IPS DF 4.7 (cell line): ENCODE measurements at regions not wholly inside any gene's neighbourhood (a gene's known extent, or its start where the extent isn't known, plus 50 kb on each side); places are given as distances from the start of the nearest gene placed in this dataset.

ENCODE experiments used
- DNase-seq: peaks from one replicate; pipeline ENCODE4 v3.0.0-alpha.2; 2013; ENCODE audit warnings: low spot score; ENCODE audit errors: extremely low read depth

DNA sequence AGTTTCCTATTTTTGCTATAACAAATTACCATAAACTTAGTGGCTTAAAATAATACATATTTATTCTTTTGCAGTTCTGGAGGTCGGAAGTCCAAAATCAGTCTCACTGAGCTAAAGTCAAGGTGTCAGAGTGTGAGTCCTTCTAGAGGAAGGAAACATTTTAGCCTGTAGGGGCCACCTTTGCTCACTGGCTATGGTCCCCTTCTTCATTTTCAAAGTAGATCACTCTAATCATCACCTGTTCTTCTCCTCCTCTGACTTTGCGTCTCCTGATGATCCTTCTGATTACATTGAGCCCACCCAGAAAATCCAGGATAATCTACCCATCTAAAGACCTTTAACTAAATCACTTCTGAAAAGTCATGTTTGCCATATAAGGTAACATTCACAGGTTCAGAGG, 534.4 kb upstream of the SALL1 start:
- DNase-seq: no peak

DNA sequence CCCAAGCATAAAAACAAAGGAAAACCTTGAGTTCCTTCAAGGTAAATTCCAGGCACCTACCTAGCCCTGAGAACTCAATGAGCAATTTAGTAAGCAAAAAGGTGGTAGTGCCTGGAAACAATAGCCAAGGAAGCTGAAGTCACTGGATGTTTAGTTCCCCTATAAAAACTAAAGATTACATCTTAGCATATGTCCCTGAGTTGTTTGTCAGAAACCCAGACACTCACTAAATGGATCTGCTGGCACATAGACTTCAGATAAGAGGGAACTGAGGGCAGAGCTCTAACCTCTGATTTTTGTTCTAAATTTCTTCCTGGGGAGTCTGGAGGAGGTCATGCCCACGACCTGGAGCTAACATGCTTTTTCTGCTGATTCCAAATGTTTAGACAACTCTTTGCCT, 532.8 kb upstream of the SALL1 start:
- DNase-seq: no peak

DNA sequence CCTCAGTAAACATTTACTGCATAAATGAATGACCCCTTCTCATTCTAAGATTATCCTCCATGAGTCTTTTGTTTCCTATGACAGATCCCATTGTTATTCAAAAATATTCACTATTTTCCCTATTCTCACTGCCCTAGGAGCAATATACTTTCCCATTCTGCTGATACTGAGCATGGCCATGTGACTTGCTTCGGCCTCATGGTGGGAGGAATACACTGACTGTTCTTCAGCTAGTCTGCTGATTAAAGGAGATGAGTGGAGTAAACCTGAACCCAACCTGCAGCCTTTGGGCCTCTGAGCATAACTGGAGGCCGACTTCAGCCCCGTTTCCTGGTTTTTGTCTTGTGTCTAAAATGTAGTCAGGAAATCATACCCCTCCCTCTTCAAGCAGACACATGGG, 531.8 kb upstream of the SALL1 start:
- DNase-seq: no peak

DNA sequence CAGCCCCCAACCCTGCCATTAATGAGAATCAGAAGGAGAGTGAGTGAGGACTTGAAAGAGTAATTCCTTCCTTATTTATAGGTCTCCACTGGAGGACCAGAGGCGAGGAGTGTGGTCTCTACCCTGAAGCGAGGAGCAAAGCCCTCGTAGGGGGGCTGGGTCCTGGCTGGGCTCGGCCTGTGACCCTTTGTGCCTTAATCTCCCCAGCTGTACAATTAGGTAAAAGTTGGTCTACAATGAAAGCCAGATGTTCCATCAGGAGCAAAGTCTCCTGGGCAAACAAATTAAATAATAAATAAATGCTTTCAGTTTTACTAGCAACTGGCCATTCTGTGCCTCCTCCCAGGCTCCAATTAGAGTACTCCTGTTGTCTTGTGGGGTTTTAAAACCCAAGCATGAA, 523.5 kb upstream of the SALL1 start:
- DNase-seq: no peak

DNA sequence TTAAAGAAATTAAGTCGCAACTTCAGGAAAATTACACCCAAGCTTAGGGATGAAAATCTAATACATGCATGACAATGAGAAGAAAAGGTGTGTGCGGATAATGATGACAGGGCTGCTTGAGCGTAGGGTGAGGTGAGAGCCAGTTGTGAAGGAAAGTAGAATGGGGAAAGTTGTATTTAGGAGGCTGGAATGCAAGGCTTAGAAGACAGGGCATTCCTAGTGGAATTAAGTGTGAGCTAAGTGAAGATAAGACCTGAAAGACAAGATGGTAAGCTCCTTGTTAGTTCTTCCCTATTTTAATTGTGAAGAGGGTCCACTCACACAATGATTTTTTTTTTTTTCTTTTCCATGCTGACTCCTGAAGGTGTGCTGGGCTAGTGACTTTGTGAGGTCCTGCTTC, 519.5 kb upstream of the SALL1 start:
- no peak for DNase-seq

DNA sequence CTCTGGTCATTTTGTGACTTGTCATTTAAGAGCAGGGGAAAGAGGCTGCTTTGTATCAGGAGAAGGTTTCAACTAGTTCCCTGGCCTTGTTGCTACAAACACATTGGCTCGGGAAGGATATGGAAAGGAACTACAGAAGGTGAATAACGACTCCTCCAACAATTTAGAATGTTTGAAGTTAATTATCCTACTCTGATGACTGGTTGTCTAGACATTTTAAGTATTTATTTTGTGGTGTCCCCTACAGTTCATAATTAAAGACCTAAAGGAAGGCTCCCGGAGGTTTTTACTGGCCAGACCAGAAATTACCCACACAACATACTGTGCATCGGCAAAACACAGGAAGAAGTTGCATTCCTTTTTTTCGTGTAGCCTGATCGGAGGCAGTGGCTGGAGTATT, 515.8 kb upstream of the SALL1 start:
- DNase-seq: no peak

DNA sequence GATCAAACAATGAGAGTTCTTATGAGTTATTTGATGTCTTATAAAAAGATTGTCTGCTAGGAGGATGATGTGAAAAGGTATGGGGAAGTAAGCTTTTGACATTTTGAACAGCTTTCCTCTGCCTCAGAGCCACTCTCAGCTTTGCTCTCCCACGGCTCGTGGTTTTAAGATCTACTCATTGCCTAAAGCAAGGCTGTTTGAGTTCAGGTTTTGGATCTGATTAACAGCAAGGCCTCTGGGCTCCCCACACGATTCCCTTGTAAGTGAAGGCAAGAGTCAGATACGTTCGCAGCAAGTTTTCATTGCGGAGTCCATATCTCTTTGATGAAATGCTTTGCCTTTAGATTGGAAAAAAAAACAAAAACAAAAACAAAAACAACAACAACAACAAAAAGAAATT, 515.0 kb upstream of the SALL1 start:
- DNase-seq: no peak

DNA sequence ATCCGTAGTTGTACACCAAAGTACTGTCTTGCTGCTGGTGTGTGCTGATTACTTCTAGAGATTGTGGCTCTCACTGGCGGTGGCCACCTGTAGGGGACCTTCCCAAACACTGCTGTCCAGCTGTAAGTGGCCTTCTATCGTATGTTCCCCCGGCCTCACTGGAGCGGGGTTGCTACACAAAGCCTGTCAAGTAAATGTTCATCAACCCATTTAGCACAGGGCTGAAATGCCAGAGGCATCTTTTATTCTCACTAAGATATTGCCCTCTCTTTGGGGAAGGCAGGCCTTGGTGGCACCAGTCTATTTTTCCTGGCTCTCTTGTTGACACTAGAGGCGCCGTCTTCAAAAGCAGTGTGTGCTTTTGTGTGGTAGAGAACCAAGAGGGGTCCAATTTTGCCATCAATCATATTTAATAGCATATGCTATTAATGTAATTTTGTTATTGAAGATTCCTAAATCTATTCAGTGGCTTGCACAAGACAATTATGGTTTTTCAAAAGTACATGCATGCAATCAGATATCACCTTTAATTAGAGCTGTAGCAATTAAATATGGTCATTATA, 514.4 kb upstream of the SALL1 start:
- DNase-seq: no peak

DNA sequence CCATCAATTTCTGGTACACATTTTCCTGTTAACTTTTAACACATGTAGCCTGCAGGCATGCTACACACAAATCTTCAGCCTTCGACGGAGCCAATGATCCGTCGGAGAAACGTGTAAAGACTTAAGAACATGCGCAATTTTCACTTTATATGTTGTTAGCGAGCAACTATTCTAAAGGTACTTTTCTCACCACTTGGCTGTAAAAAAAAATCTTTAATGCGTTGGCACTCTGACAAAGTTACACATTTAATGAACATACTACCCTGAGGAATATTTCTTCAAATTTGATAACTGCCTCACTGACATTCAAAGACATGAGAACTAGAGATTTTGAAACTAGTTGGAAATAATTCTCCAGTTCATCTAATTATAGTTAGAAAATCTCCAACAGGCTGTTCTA, 507.5 kb upstream of the SALL1 start:
- no peak for DNase-seq

DNA sequence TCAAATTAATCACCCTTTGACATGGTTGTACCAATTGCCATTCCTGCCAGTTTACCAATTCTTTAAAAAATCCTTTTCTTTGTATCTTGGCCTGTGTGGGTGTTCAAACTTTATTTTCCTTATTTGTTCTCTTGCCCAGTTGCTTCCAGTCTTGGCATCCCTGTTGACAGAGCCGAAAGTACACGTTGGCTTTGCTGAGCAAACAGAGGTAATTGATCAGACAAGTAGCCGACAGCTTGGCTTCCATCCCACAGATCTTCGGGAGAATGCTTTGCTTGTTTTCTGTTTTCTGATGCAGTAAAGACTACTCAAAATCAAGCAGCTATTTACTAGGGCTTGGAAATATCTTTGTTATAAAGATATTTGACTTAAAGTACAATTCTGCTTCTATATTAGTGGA, 506.8 kb upstream of the SALL1 start:
- DNase-seq: no peak

DNA sequence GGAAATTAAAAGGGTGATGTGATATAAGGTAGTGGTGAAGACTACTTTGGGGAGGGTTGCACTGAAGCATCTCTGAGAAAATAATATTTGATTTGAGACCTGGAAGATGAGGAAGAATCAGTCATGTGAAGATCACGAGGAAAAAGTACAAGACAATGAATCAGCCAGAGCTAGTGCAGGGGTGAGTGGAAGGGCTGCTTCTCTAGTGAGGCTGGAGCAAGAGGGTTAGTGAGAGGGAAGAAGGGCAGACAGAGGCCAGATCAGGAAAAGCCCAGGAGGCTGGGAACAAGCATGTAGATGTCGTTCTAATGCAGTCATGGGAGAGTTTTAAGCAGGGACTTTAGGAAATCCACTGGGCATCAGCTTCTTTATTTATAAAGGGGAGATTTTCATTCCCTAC, 504.2 kb upstream of the SALL1 start:
- no peak for DNase-seq

DNA sequence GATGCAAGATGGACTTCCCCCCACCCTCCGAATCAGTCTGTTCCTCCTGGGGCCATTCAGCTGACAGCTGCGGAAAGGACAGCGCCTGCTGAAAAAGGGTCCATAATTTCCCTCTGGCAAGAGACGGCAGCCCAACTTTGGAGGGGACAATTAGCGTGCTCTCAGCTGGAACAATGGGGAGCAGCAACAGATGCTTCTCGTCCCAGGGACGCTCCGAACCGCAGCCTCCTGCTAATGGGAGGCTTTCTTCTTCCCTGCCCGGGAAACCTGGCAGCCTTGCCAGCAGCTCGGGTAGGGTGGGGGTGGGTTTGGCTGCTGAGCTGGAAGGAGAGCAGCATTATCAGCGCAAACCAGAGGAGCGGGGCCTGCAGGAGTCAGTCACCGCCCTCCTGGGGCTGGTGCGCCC, 500.0 kb upstream of the SALL1 start:
- no peak for DNase-seq

DNA sequence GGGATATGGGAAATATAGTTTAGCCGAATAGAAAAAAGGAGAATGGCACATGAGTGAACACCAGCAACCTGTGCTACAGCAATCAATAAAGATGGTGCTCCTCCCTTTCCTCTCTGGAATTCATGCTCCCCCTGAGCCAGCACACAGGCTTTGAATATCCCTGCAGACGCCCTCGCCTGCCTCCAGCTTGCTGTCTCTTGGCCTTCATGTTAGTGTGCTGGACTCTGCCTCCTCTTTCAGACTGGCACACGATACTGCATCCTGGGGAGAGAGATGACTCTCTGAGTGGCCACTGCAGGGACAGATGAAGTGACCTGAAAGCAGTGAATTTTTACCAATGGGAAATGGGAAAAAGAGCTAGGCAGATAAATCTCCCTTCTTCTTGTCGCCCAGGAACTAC, 498.6 kb upstream of the SALL1 start:
- DNase-seq: no peak

DNA sequence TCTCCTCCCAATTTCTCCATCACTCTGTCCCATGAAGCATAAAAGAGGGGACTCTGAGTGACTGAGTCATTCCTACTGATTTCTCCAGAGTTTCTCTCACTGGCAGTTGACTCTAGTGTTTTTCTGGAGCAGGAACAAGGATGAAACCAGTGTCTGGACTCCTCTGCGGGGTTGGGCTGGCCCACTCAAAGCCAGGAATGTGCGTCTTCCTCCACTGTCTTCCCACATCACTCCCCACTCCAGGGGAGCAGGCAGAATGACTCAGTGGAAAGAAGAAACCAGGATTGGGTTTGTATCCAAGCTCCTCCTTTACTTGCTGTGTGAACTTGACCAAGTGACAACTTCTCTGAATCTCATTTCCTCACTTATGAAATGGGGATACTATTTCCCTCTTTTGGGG, 497.5 kb upstream of the SALL1 start:
- DNase-seq: no peak

DNA sequence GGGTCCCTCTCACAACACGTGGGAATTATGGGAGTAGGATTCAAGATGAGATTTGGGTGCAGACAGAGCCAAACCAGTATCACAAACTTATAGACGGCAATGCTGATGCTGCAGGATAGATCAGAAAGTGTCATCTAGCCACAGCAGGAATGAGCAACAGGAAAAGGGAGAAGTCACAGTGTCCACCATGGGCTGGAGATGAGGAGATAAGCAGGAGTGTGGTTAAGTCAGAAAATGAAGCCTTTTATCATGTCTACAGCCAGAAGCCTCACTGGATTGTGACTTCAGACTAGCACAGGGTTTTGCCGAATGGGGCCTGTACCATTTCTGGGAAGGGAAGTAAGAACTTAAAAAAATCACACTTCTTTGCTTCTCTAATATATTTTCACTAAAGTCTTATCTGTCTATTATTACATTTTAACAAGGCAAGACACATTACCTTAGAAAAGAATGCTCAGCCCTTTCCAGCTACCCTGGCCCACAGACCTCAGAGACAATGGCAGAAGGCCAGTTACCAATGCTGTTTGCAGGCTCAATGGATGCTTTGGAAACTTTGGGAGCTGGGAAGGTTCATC, 490.2 kb upstream of the SALL1 start:
- no peak for DNase-seq

DNA sequence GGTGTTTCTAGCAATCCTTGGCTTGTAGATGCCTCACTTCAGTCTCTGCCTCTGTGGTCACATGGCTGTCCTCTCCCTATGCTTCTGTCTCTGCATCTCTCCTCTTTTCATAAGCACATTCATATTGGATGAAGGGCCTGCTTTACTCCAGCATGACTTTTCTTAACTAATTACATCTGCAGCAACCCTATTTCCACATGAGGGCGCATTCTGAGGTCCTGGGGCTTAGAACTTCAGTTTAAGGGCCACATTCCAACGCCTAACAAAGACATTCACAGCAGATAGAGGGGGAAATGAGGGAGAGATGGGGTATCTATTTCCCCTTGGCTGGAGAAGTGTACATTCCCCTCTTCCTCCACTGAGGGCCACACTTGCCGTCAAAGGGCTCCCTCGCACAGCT, 489.1 kb upstream of the SALL1 start:
- no peak for DNase-seq

DNA sequence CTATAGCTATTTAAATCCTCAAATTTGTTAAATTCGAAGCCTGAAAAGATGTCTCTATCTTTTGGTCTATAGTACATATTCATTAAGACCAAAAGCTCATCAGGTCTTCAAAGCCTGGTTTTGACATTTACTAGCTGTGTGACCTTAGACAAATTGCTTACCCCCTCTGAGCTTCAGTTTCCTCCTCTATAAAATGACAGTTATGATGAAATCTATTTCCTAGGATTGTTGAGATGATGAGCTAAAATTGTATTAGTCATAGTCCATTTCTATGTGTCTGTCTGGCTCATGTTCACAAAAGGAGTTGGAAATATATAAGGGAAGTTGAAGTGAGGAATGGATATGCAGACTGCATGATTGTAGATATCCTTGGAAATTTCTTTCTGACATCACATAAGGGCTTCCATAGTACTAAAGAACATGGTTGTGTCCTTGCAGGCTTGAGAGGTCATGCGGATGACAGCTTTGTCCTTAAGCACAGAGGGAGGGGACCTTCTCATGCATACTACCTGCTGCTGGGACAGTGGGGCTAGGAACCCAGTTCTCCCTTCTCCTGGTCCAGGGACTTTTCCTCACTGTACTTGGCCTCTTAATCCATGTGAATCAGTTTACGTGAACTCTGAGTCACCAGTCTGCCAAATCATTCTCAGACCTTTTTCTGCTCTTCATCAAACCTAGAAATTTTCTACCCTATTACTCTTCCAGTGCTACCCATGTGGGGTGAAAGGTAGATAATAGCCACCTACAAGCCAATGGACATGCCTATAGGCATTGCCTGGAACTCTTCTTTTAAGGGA, 487.5 kb upstream of the SALL1 start:
- no peak for DNase-seq

DNA sequence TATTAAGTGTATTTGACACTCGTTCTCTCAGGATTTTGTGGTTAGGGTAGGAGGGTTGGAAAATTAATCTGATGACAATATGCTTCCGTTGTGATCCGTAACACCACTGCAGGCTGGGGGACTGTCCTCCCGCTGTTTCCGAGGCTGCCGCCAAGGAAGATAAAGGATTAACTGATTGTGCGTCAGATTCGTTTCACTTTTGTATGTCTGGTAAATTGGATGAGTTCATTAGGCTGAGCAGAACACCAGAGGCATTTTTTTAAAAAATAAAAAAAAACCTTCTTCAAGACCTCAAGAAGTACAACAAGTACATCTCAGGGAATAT, 486.7 kb upstream of the SALL1 start:
- DNase-seq: no peak

DNA sequence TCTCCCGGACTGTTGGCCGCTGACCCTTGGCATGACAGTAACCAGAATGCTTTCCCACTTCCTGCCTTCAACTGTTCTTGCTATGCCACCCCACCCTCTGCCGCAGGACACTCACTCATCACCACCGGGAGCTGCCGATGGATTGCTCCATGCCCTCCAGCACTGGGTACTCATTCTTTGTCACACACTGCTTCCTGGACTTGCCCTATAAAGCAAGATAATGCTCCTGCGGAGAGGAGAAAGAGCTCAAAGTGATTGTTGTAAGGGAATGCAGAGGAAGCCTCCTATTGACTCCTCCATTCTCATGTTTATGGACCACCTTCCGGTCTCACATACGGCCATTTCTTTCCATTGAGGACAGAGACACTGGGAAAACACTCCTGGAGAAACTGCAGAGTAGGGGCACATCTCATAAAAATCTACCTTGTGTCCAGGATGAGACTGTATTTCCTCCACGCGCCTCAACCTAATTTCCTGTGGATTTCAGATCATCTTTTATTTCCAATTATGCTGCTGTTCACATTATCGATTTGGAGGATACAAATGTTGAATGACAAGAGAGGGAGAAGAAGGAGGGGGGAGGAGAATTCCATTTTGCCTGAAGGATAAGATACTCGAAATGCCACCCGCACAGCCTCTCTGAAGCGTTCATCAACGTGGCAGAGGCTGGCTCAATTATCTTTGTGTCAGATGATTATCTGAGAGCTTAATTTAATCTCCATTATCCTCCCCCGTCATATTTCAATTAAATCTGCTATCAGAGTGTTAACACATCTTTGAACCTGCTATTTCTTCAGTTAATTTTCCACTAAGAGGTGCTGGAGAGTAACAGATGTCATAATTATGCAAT, 486.1 kb upstream of the SALL1 start:
- peak; percentile 90 for DNase-seq

DNA sequence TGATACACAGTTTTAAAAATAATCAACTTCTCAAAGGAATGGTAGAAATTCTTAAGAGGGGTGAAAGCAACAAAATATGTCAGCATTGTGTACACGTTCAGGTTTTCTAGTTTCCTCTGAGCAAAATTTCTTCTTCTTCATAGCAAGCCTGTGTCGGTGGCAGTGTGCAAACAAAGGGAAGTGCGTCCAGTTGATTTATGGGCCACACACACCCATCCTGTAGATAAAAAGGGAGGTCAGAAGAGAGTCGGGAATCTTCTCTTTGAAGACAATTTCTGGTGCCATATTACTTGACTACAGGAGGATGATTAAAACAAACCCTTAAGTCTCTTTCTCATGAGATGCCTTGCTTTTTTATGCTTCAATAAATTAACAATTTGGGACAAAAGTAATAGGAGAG, 484.1 kb upstream of the SALL1 start:
- DNase-seq: no peak

DNA sequence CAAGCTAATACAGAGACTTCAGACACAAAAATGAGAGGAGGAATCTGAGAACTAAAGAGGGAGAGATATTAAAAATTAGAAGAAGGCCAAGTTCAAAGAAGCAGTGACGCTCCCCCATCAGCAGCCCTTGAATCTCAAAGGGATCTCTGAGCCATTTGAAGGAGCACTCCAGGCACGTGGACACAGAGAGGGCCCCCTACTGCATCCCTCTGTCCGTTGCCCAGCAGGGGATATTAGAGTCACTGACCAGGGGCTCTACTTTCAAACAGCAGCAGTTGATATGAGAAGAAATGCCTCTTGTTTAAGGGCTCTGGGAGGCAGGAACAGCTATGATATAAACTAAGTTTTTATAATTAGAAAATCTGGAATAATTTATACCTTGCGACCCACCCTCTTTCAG, 479.0 kb upstream of the SALL1 start:
- no peak for DNase-seq

DNA sequence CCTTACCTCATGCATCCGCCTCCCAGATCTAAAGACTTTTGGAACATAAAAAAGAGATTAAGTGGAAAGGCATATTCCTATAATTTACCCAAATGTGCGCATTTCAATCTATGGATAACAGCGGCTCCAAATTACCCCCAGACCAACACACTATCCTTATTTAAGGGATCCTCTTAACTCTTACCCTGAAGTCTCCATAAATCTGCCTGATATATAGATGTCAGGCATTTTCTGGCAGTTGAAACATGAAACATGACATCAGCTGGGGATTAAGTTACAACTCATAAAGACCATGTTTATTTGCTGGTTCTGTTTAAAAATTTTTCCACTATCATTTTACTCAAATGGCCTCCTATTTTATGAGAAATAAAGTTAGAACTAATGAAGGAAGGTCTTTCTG, 478.5 kb upstream of the SALL1 start:
- no peak for DNase-seq
